ENCODE measurements at regions not wholly inside any gene's neighbourhood (a gene's known extent, or its start where the extent isn't known, plus 50 kb on each side); places are given as distances from the start of the nearest gene placed in this dataset.

DNA sequence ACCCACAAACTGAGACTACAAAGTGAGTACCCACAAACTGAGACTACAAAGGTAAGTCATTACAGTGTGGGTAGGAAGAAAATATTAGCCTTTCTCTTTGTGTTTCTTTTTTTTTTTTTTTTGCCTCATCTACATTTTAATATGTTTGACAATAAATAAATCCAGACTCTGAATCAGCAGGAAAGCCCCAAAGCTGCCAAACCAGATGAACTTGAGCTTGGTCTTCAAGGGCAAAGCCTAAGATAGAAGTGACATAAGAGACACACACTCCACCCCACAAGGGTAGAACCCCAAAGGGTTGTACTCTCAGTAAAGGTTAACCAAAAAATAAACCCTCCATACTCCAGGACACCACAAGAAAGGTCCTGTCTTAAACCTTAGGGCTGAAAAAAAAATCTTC lies 326.8 kb upstream of the ARID1B start:
- TF ChIP-seq, protein P1, sequence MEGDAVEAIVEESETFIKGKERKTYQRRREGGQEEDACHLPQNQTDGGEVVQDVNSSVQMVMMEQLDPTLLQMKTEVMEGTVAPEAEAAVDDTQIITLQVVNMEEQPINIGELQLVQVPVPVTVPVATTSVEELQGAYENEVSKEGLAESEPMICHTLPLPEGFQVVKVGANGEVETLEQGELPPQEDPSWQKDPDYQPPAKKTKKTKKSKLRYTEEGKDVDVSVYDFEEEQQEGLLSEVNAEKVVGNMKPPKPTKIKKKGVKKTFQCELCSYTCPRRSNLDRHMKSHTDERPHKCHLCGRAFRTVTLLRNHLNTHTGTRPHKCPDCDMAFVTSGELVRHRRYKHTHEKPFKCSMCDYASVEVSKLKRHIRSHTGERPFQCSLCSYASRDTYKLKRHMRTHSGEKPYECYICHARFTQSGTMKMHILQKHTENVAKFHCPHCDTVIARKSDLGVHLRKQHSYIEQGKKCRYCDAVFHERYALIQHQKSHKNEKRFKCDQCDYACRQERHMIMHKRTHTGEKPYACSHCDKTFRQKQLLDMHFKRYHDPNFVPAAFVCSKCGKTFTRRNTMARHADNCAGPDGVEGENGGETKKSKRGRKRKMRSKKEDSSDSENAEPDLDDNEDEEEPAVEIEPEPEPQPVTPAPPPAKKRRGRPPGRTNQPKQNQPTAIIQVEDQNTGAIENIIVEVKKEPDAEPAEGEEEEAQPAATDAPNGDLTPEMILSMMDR (IDR thresholded peaks at IDR 0.05): no peak
- TF ChIP-seq POLR2AphosphoS5 (IDR thresholded peaks at IDR 0.05) (no peak), POLR2A (IDR thresholded peaks at IDR 0.05) (no peak), EP300 (IDR thresholded peaks at IDR 0.05) (no peak)

Measured in stomach (tissue), 4 donors.